CD4-positive, alpha-beta T cell (primary cell): ENCODE measurements at regions not wholly inside any gene's neighbourhood (a gene's known extent, or its start where the extent isn't known, plus 50 kb on each side); places are given as distances from the start of the nearest gene placed in this dataset.

Experiments
- ATAC-seq: fragments of 200-7000 bp; cut with Tn5 transposase; one replicate; pipeline ENCODE4 v1.10.0; 2022; ENCODE audit warnings: mild to moderate bottlenecking; ENCODE audit not compliant: poor library complexity
- CTCF ChIA-PET: fragments of 350-600 bp; sonication (Branson Sonifier 250); formaldehyde crosslinking; loops from one replicate; lab custom pipeline; 2021; ENCODE audit warnings: antibody characterized with exemption, inconsistent platforms; lab: Charles Lee
- POLR2A ChIA-PET: fragments of 350-600 bp; sonication (Branson Sonifier 250); formaldehyde crosslinking; loops from one replicate; lab custom pipeline; 2021; ENCODE audit warnings: antibody characterized with exemption, inconsistent platforms; lab: Charles Lee
- DNase-seq, 14 experiments: peaks; one replicate each; pipeline ENCODE4 v3.0.0-alpha.2; 2013 to 2020; ENCODE audit warnings: mixed read lengths in 2 of 14
- H3K27ac ChIP-seq, 2 donors: one replicate each; pipeline versions ENCODE4 v1.5.1 to v1.7.0; 2013; ENCODE audit warnings: low read length in 2 of 2, low read depth in 1 of 2, mild to moderate bottlenecking in 1 of 2
- H3K27me3 ChIP-seq, 2 experiments: 1 replicate in 1 of 2; 2 replicates in 1 of 2; pipeline versions ENCODE4 v1.6.1 to v1.7.0; 2013; ENCODE audit warnings: low read length in 2 of 2, control low read depth in 1 of 2, mild to moderate bottlenecking in 1 of 2, moderate library complexity in 1 of 2; ENCODE audit not compliant: insufficient read depth in 2 of 2, control insufficient read depth in 1 of 2
- H3K36me3 ChIP-seq: one replicate; pipeline ENCODE4 v1.6.1; 2013; ENCODE audit warnings: low read length, control low read depth; ENCODE audit not compliant: insufficient read depth
- H3K4me1 ChIP-seq: one replicate; pipeline ENCODE4 v1.6.1; 2013; ENCODE audit warnings: low read length, control low read depth; ENCODE audit not compliant: insufficient read depth
- H3K4me3 ChIP-seq: one replicate; pipeline ENCODE4 v1.5.1; 2013; ENCODE audit warnings: mild to moderate bottlenecking, low read length, moderate library complexity
- H3K9me3 ChIP-seq, 2 experiments: 1 replicate in 1 of 2; 2 replicates in 1 of 2; pipeline versions ENCODE4 v1.6.1 to v1.7.0; 2013; ENCODE audit warnings: low read length in 2 of 2, mild to moderate bottlenecking in 2 of 2, control low read depth in 1 of 2, moderate library complexity in 1 of 2; ENCODE audit not compliant: control insufficient read depth in 1 of 2, insufficient read depth in 1 of 2
- H3K27ac Mint-ChIP-seq: one replicate; pipeline ENCODE4 v1.8.0; 2020; ENCODE audit warnings: mixed read lengths
- H3K27me3 Mint-ChIP-seq: one replicate; pipeline ENCODE4 v1.8.0; 2021; ENCODE audit warnings: mixed read lengths
- H3K36me3 Mint-ChIP-seq: one replicate; pipeline ENCODE4 v1.8.0; 2021; ENCODE audit warnings: low read depth, mixed read lengths
- H3K4me1 Mint-ChIP-seq: one replicate; pipeline ENCODE4 v1.8.0; 2021; ENCODE audit warnings: low read depth, mixed read lengths
- H3K4me3 Mint-ChIP-seq: one replicate; pipeline ENCODE4 v1.8.0; 2020; ENCODE audit warnings: mild to moderate bottlenecking, mixed read lengths
- H3K9me3 Mint-ChIP-seq: one replicate; pipeline ENCODE4 v1.8.0; 2020; ENCODE audit warnings: mixed read lengths
- intact Hi-C, 2 experiments: fragments of 100-400 bp; cut with DNase I in 1 of 2; cut with micrococcal nuclease in 1 of 2; formaldehyde crosslinking; loops; one replicate each; pipeline versions ENCODE4 v1.15.1 to v1.9.0; 2023 to 2025; cut with DNase I, micrococcal nuclease
- TF ChIP-seq, protein P1 (sequence below): fragments of 200-600 bp; IDR thresholded peaks from one replicate; pipeline ENCODE4 v1.8.0; 2022; ENCODE audit warnings: antibody characterized with exemption, mild to moderate bottlenecking

GRCh38 chr5:124641154-124641792 lies 105.2 kb downstream of the ZNF608 start:
- ChIA-PET CTCF (no interaction called here), POLR2A (no interaction called here)
- Mint-ChIP-seq H3K27ac (no peak overlapping the region), H3K27me3 (peaks cover 74% of the 10 kb centered on the region), H3K4me1 (no peaks in the 10 kb centered on the region), H3K36me3 (no peaks in the 10 kb centered on the region), H3K4me3 (no peak overlapping the region), H3K9me3 (no peaks in the 10 kb centered on the region)
- Histone ChIP-seq H3K36me3 (no peaks in the 10 kb centered on the region), H3K27me3 (peaks cover 13 to 17% of the 10 kb centered on the region in 2 experiments), H3K27ac (no peak overlapping the region), H3K9me3 (peaks cover 0 to 3% of the 10 kb centered on the region in 2 experiments), H3K4me3 (no peak overlapping the region), H3K4me1 (no peaks in the 10 kb centered on the region)
- TF ChIP-seq, protein P1, sequence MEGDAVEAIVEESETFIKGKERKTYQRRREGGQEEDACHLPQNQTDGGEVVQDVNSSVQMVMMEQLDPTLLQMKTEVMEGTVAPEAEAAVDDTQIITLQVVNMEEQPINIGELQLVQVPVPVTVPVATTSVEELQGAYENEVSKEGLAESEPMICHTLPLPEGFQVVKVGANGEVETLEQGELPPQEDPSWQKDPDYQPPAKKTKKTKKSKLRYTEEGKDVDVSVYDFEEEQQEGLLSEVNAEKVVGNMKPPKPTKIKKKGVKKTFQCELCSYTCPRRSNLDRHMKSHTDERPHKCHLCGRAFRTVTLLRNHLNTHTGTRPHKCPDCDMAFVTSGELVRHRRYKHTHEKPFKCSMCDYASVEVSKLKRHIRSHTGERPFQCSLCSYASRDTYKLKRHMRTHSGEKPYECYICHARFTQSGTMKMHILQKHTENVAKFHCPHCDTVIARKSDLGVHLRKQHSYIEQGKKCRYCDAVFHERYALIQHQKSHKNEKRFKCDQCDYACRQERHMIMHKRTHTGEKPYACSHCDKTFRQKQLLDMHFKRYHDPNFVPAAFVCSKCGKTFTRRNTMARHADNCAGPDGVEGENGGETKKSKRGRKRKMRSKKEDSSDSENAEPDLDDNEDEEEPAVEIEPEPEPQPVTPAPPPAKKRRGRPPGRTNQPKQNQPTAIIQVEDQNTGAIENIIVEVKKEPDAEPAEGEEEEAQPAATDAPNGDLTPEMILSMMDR = no peak
- DNase-seq (no peak), ATAC-seq (no peak)
- intact Hi-C loops = no loop called here

DNA sequence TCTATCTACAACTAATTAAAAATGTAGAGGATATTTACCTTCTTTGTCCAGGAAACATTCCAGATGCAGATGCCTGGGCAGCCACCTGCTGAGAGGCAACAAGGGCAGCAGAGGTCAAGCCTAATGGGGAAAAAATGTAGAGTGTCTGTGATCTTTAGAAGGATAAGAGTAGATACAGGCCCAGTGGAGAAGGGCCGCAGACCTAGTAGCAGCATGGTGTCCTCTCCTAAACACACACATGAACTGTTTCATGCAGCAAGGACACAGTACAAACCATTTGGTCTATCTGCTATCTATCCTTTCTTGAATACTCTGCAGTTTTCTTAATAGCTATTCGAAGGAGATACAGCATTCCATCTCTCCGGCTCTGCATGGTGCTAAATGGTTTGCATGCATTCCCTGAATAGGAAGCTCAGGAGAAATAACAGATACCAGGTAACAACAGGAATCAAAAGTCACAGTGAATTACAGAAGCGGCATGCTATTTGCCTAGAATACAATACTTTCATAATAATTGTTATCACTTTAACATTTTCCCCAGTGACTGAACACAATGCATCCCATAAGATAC lies 107.3 kb downstream of the ZNF608 start:
- Mint-ChIP-seq H3K4me1 (no peaks in the 10 kb centered on the region), H3K27me3 (peaks cover 67% of the 10 kb centered on the region), H3K9me3 (no peaks in the 10 kb centered on the region), H3K4me3 (no peak overlapping the region), H3K36me3 (no peaks in the 10 kb centered on the region), H3K27ac (no peak overlapping the region)
- CTCF ChIA-PET = no interaction called here
- TF ChIP-seq, protein P1 = no peak
- H3K36me3 ChIP-seq = no peaks in the 10 kb centered on the region
- no peak for ATAC-seq
- H3K27ac ChIP-seq = no peak overlapping the region
- no peak for DNase-seq
- no peak overlapping the region for H3K4me3 ChIP-seq
- no peaks in the 10 kb centered on the region for H3K4me1 ChIP-seq
- H3K9me3 ChIP-seq = no peaks in the 10 kb centered on the region
- intact Hi-C loops = no loop called here
- H3K27me3 ChIP-seq = peaks cover 5 to 6% of the 10 kb centered on the region in 2 experiments
- POLR2A ChIA-PET = no interaction called here

- POLR2A ChIA-PET = no interaction called here
- H3K27ac Mint-ChIP-seq = no peak overlapping the region
- intact Hi-C loops = no loop called here
- CTCF ChIA-PET = no interaction called here
- DNase-seq = no peak
- H3K27me3 ChIP-seq = peaks cover 5 to 6% of the 10 kb centered on the region in 2 experiments
- H3K9me3 ChIP-seq = no peaks in the 10 kb centered on the region
- TF ChIP-seq, protein P1 = no peak
- H3K4me3 ChIP-seq = no peak overlapping the region
- H3K4me1 ChIP-seq = no peaks in the 10 kb centered on the region
- H3K4me1 Mint-ChIP-seq = no peaks in the 10 kb centered on the region
- H3K36me3 Mint-ChIP-seq = no peaks in the 10 kb centered on the region
- H3K36me3 ChIP-seq = no peaks in the 10 kb centered on the region
- H3K9me3 Mint-ChIP-seq = no peaks in the 10 kb centered on the region
- H3K27me3 Mint-ChIP-seq = peaks cover 65% of the 10 kb centered on the region
- no peak for ATAC-seq
- H3K27ac ChIP-seq = no peak overlapping the region
- no peak overlapping the region for H3K4me3 Mint-ChIP-seq
These were observed 109.4 kb downstream of the ZNF608 start for GRCh38 chr5:124637011-124637410.
